ENCODE measurements at regions not wholly inside any gene's neighbourhood (a gene's known extent, or its start where the extent isn't known, plus 50 kb on each side); places are given as distances from the start of the nearest gene placed in this dataset.

- Histone ChIP-seq H3K27ac (ENCODE audit: low read depth, low read length) (no peak overlapping the region), H3K4me3 (ENCODE audit: low read depth, low read length) (no peak overlapping the region), H3K4me1 (ENCODE audit: control insufficient read depth, insufficient read depth, low read length) (no peaks in the 10 kb centered on the region), H3K27me3 (ENCODE audit: control insufficient read depth, insufficient read depth, low read length) (no peaks in the 10 kb centered on the region), H3K9me3 (ENCODE audit: control insufficient read depth, insufficient read depth, low read length) (no peaks in the 10 kb centered on the region), H3K36me3 (ENCODE audit: control insufficient read depth, insufficient read depth, low read length) (no peaks in the 10 kb centered on the region)
- DNase-seq (ENCODE audit: low read depth in 4 of 6, low spot score in 6 of 6) = no peak
- no CpG with 5 or more reads among the region's 1 CpG for whole genome bisulfite sequencing (ENCODE audit: insufficient coverage)
These were observed 146.0 kb upstream of the AGR3 start for GRCh38 chr7:17027789-17028152.

GRCh38 chr7:17029150-17029549 lies 147.4 kb upstream of the AGR3 start:
- DNase-seq (ENCODE audit: low read depth in 4 of 6, low spot score in 6 of 6) = no peak
- Histone ChIP-seq H3K27me3 (ENCODE audit: control insufficient read depth, insufficient read depth, low read length) (no peaks in the 10 kb centered on the region), H3K27ac (ENCODE audit: low read depth, low read length) (no peak overlapping the region), H3K4me1 (ENCODE audit: control insufficient read depth, insufficient read depth, low read length) (no peaks in the 10 kb centered on the region), H3K4me3 (ENCODE audit: low read depth, low read length) (no peak overlapping the region), H3K9me3 (ENCODE audit: control insufficient read depth, insufficient read depth, low read length) (no peaks in the 10 kb centered on the region), H3K36me3 (ENCODE audit: control insufficient read depth, insufficient read depth, low read length) (no peaks in the 10 kb centered on the region)
- WGBS (ENCODE audit: insufficient coverage) = 89% methylated on average over 1 of the region's 3 CpGs

- Histone ChIP-seq H3K27me3 (ENCODE audit: control insufficient read depth, insufficient read depth, low read length) (no peaks in the 10 kb centered on the region), H3K4me3 (ENCODE audit: low read depth, low read length) (no peak overlapping the region), H3K9me3 (ENCODE audit: control insufficient read depth, insufficient read depth, low read length) (no peaks in the 10 kb centered on the region), H3K36me3 (ENCODE audit: control insufficient read depth, insufficient read depth, low read length) (no peaks in the 10 kb centered on the region), H3K4me1 (ENCODE audit: control insufficient read depth, insufficient read depth, low read length) (no peaks in the 10 kb centered on the region), H3K27ac (ENCODE audit: low read depth, low read length) (no peak overlapping the region)
- no peak for DNase-seq (ENCODE audit: low read depth in 4 of 6, low spot score in 6 of 6)
- WGBS (ENCODE audit: insufficient coverage) = 100% methylated on average over 1 of the region's 2 CpGs
These were observed 148.8 kb upstream of the AGR3 start for GRCh38 chr7:17030559-17030958.

GRCh38 chr7:17031906-17032551 lies 150.2 kb upstream of the AGR3 start:
- H3K4me1 ChIP-seq (ENCODE audit: control insufficient read depth, insufficient read depth, low read length) = no peaks in the 10 kb centered on the region
- WGBS (ENCODE audit: insufficient coverage) = no CpG with 5 or more reads among the region's 1 CpG

GRCh38 chr7:17033245-17033644 lies 151.5 kb upstream of the AGR3 start:
- H3K4me1 ChIP-seq (ENCODE audit: control insufficient read depth, insufficient read depth, low read length) = no peaks in the 10 kb centered on the region
- WGBS (ENCODE audit: insufficient coverage) = 87% methylated on average over 4 of the region's 4 CpGs

More at GRCh38 chr7:17031906-17032551, 150.2 kb upstream of the AGR3 start:
- H3K36me3 ChIP-seq (ENCODE audit: control insufficient read depth, insufficient read depth, low read length) = no peaks in the 10 kb centered on the region
- no peak overlapping the region for H3K4me3 ChIP-seq (ENCODE audit: low read depth, low read length)
- H3K27ac ChIP-seq (ENCODE audit: low read depth, low read length) = no peak overlapping the region
- DNase-seq (ENCODE audit: low read depth in 4 of 6, low spot score in 6 of 6) = no peak
- no peaks in the 10 kb centered on the region for H3K9me3 ChIP-seq (ENCODE audit: control insufficient read depth, insufficient read depth, low read length)
- H3K27me3 ChIP-seq (ENCODE audit: control insufficient read depth, insufficient read depth, low read length) = no peaks in the 10 kb centered on the region

DNA sequence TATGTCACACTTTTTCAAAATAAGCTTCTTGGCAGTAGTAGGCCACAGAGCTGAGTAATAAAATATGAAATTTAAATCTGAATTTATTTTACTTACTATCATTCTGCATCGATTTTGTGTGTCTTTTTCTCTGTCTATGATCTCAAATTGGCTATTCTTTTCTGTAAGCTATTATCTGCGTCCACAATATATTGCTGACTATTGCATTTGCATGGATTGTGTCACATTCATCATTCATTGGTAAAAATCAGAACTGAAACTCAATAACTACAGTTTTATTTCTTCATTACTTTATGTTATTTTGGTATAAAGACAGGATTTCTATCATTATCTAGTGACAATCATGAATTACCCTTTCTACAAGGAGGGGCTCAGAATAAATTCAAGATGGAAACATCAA lies 154.8 kb upstream of the AGR3 start:
- Histone ChIP-seq H3K4me3 (ENCODE audit: low read depth, low read length) (no peak overlapping the region), H3K36me3 (ENCODE audit: control insufficient read depth, insufficient read depth, low read length) (no peaks in the 10 kb centered on the region), H3K4me1 (ENCODE audit: control insufficient read depth, insufficient read depth, low read length) (no peaks in the 10 kb centered on the region), H3K27me3 (ENCODE audit: control insufficient read depth, insufficient read depth, low read length) (no peaks in the 10 kb centered on the region), H3K27ac (ENCODE audit: low read depth, low read length) (no peak overlapping the region), H3K9me3 (ENCODE audit: control insufficient read depth, insufficient read depth, low read length) (no peaks in the 10 kb centered on the region)
- no CpG with 5 or more reads among the region's 2 CpGs for WGBS (ENCODE audit: insufficient coverage)
- DNase-seq (ENCODE audit: low read depth in 4 of 6, low spot score in 6 of 6) = no peak

More at GRCh38 chr7:17033245-17033644, 151.5 kb upstream of the AGR3 start:
- no peak overlapping the region for H3K4me3 ChIP-seq (ENCODE audit: low read depth, low read length)
- no peaks in the 10 kb centered on the region for H3K27me3 ChIP-seq (ENCODE audit: control insufficient read depth, insufficient read depth, low read length)
- no peaks in the 10 kb centered on the region for H3K36me3 ChIP-seq (ENCODE audit: control insufficient read depth, insufficient read depth, low read length)
- no peaks in the 10 kb centered on the region for H3K9me3 ChIP-seq (ENCODE audit: control insufficient read depth, insufficient read depth, low read length)
- H3K27ac ChIP-seq (ENCODE audit: low read depth, low read length) = no peak overlapping the region
- no peak for DNase-seq (ENCODE audit: low read depth in 4 of 6, low spot score in 6 of 6)

DNA sequence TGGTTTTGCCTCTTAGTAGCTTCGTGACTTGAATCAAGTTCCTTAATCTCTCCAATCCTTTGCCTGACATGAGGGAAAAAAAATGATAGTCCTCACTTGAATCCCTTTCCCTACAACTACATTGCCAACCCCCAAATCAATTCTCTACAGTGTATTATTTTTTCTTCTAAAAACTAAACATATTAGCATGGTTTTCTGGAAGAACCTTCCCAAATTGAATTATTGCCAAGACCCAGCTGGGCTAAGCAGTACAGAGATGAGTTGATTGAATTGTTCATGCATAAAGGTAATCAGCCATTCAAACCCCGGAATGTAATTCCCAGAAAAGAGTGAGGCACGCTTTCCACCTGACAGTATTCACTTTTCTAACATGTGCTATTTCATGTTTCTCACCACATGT lies 155.6 kb upstream of the AGR3 start:
- Histone ChIP-seq H3K36me3 (ENCODE audit: control insufficient read depth, insufficient read depth, low read length) (no peaks in the 10 kb centered on the region), H3K4me1 (ENCODE audit: control insufficient read depth, insufficient read depth, low read length) (no peaks in the 10 kb centered on the region), H3K4me3 (ENCODE audit: low read depth, low read length) (no peak overlapping the region), H3K9me3 (ENCODE audit: control insufficient read depth, insufficient read depth, low read length) (no peaks in the 10 kb centered on the region), H3K27ac (ENCODE audit: low read depth, low read length) (no peak overlapping the region), H3K27me3 (ENCODE audit: control insufficient read depth, insufficient read depth, low read length) (no peaks in the 10 kb centered on the region)
- no CpG with 5 or more reads among the region's 3 CpGs for WGBS (ENCODE audit: insufficient coverage)
- DNase-seq (ENCODE audit: low read depth in 4 of 6, low spot score in 6 of 6) = peak in 1 of 6 donors; percentile 47

GRCh38 chr7:17038160-17038782 lies 156.5 kb upstream of the AGR3 start:
- Histone ChIP-seq H3K4me3 (ENCODE audit: low read depth, low read length) (no peak overlapping the region), H3K9me3 (ENCODE audit: control insufficient read depth, insufficient read depth, low read length) (no peaks in the 10 kb centered on the region), H3K27me3 (ENCODE audit: control insufficient read depth, insufficient read depth, low read length) (no peaks in the 10 kb centered on the region), H3K36me3 (ENCODE audit: control insufficient read depth, insufficient read depth, low read length) (no peaks in the 10 kb centered on the region), H3K4me1 (ENCODE audit: control insufficient read depth, insufficient read depth, low read length) (no peaks in the 10 kb centered on the region), H3K27ac (ENCODE audit: low read depth, low read length) (no peak overlapping the region)
- no peak for DNase-seq (ENCODE audit: low read depth in 4 of 6, low spot score in 6 of 6)
- no CpG with 5 or more reads among the region's 3 CpGs for WGBS (ENCODE audit: insufficient coverage)

DNA sequence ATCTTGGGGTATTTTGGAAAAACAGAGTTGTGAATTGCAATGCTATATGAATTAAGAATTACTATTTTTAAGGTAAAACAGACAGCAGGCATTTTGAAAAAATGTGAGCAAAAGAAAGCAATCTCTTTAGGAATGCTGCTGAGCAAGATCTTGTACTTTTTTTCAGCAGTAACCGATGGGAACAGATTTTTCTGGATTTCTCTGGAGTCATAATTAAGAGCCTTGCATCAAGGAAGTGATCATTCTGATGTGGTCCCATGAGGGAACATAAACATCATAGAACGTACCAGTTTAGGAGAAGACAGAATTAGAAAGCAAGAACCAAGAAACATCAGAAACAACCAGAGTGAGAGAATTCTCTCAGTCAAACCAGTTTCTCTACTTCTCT lies 157.0 kb upstream of the AGR3 start:
- no peaks in the 10 kb centered on the region for H3K4me1 ChIP-seq (ENCODE audit: control insufficient read depth, insufficient read depth, low read length)
- no peaks in the 10 kb centered on the region for H3K9me3 ChIP-seq (ENCODE audit: control insufficient read depth, insufficient read depth, low read length)
- no peaks in the 10 kb centered on the region for H3K27me3 ChIP-seq (ENCODE audit: control insufficient read depth, insufficient read depth, low read length)
- no peak overlapping the region for H3K27ac ChIP-seq (ENCODE audit: low read depth, low read length)
- no peak overlapping the region for H3K4me3 ChIP-seq (ENCODE audit: low read depth, low read length)
- no peak for DNase-seq (ENCODE audit: low read depth in 4 of 6, low spot score in 6 of 6)
- 83% methylated on average over 1 of the region's 2 CpGs for whole genome bisulfite sequencing (ENCODE audit: insufficient coverage)
- H3K36me3 ChIP-seq (ENCODE audit: control insufficient read depth, insufficient read depth, low read length) = no peaks in the 10 kb centered on the region

- H3K27me3 ChIP-seq (ENCODE audit: control insufficient read depth, insufficient read depth, low read length) = no peaks in the 10 kb centered on the region
- no peak for DNase-seq (ENCODE audit: low read depth in 4 of 6, low spot score in 6 of 6)
These were observed 157.6 kb upstream of the AGR3 start for GRCh38 chr7:17039372-17039771.

More at GRCh38 chr7:17039372-17039771, 157.6 kb upstream of the AGR3 start:
- no peaks in the 10 kb centered on the region for H3K9me3 ChIP-seq (ENCODE audit: control insufficient read depth, insufficient read depth, low read length)
- H3K27ac ChIP-seq (ENCODE audit: low read depth, low read length) = no peak overlapping the region
- no peaks in the 10 kb centered on the region for H3K36me3 ChIP-seq (ENCODE audit: control insufficient read depth, insufficient read depth, low read length)
- WGBS (ENCODE audit: insufficient coverage) = 92% methylated on average over 2 of the region's 2 CpGs
- no peak overlapping the region for H3K4me3 ChIP-seq (ENCODE audit: low read depth, low read length)
- H3K4me1 ChIP-seq (ENCODE audit: control insufficient read depth, insufficient read depth, low read length) = no peaks in the 10 kb centered on the region

Data from spinal cord (tissue), 9 donors.